LHCN-M2 (cell line): ENCODE measurements at regions not wholly inside any gene's neighbourhood (a gene's known extent, or its start where the extent isn't known, plus 50 kb on each side); places are given as distances from the start of the nearest gene placed in this dataset.
A peak's percentile ranks its signal among the peaks of the same experiment; 100 is the strongest.
"Not testable (repeated sequence)": the region's sequence is repeated elsewhere in the genome, so short reads cannot be mapped to it uniquely, and the experiment has no call there.

Source experiments
- DNase-seq: peaks from one replicate; pipeline ENCODE4 v3.0.0-alpha.2; 2012; ENCODE audit warnings: low read depth

- no peak for DNase-seq
Observed at GRCh38 chr6:112874881-112875280, 527.8 kb downstream of the RFPL4B start.

- DNase-seq = peak; percentile 85
Observed at GRCh38 chr6:112877134-112878100, 530.3 kb downstream of the RFPL4B start.

- no peak for DNase-seq
Observed at GRCh38 chr6:112879920-112880413, 532.8 kb downstream of the RFPL4B start.

- peak; percentile 59 for DNase-seq
Observed at GRCh38 chr6:112881027-112881426, 533.9 kb downstream of the RFPL4B start.

- DNase-seq = peak; percentile 23
Observed at GRCh38 chr6:112881828-112882780, 535.0 kb downstream of the RFPL4B start.

- peak; percentile 43 for DNase-seq
Observed at GRCh38 chr6:112883095-112883494, 536.0 kb downstream of the RFPL4B start.

- DNase-seq = no peak
Observed at GRCh38 chr6:112886415-112886814, 539.3 kb downstream of the RFPL4B start.

- not testable (repeated sequence) for DNase-seq
Observed at GRCh38 chr6:112887424-112887823, 540.3 kb downstream of the RFPL4B start.

- DNase-seq = no peak
Observed at GRCh38 chr6:112899541-112899940, 552.4 kb downstream of the RFPL4B start.

- no peak for DNase-seq
Observed at GRCh38 chr6:112903361-112903760, 556.2 kb downstream of the RFPL4B start.

- DNase-seq = peak; percentile 97
Observed at GRCh38 chr6:112906726-112907125, 559.6 kb downstream of the RFPL4B start.

- peak; percentile 31 for DNase-seq
Observed at GRCh38 chr6:112909781-112910180, 562.7 kb downstream of the RFPL4B start.

- DNase-seq = peak; percentile 78
Observed at GRCh38 chr6:112910256-112910655, 563.1 kb downstream of the RFPL4B start.

- DNase-seq = peak; percentile 13
Observed at GRCh38 chr6:112911959-112912358, 564.8 kb downstream of the RFPL4B start.

- peak; percentile 30 for DNase-seq
Observed at GRCh38 chr6:112912416-112913101, 565.4 kb downstream of the RFPL4B start.

GRCh38 chr6:112919744-112920143 is 572.6 kb downstream of the RFPL4B start:
- DNase-seq = not testable (repeated sequence)

GRCh38 chr6:112920994-112921393 is 573.9 kb downstream of the RFPL4B start:
- DNase-seq = no peak

- no peak for DNase-seq
Observed at GRCh38 chr6:112923940-112924587, 576.9 kb downstream of the RFPL4B start.

GRCh38 chr6:112925702-112926101 is 578.6 kb downstream of the RFPL4B start:
- DNase-seq = no peak

- DNase-seq = peak; percentile 51
Observed at GRCh38 chr6:112927641-112928320, 580.7 kb downstream of the RFPL4B start.
